CD4-positive, alpha-beta T cell treated with Interleukin-21 for 1 hour (primary cell): ENCODE measurements at regions not wholly inside any gene's neighbourhood (a gene's known extent, or its start where the extent isn't known, plus 50 kb on each side); places are given as distances from the start of the nearest gene placed in this dataset.
"Not testable (repeated sequence)": the region's sequence is repeated elsewhere in the genome, so short reads cannot be mapped to it uniquely, and the experiment has no call there.

ENCODE experiments used
- DNase-seq: peaks from one replicate; pipeline ENCODE4 v3.0.0-alpha.2; 2020

GRCh38 chr6:144936764-144937163 is 651.6 kb downstream of the UTRN start:
- DNase-seq: no peak

DNA sequence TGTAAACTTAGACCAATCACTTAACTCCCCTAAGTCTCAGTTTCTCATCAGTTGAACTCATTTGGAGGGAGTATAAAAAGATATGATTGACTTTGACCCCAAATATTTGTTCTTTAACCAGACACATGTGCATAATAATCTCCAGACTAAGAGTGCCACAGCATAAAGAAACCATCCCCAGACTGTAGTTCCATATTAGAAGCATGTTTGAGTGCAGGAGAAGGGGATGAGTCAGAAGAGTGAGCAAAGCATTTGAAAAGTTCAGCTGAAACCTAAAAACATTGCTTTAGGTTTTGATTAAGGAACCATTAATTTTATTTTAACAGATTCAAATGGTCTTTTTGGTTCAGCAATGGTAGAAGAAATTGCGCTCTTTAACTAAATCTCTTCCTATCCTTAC is 654.8 kb downstream of the UTRN start:
- no peak for DNase-seq

DNA sequence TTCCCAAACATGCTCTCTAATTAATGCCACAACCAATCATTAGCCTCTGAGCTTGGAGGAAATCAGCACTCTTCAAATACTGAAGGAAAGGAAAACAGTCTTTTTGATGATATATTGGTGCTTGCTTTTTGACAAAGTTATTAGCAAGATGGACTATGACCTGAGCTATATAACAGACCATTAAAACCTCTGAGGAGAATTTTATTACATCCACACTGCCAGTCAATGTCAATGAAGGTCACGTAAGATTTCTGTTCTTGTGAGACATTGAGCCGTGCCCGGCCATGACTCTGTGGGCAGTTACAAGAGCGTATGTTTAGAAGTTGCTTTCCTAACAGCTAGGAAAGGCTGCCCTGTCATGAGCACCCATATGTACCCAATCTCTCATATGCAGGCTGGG is 659.0 kb downstream of the UTRN start:
- DNase-seq: no peak

DNA sequence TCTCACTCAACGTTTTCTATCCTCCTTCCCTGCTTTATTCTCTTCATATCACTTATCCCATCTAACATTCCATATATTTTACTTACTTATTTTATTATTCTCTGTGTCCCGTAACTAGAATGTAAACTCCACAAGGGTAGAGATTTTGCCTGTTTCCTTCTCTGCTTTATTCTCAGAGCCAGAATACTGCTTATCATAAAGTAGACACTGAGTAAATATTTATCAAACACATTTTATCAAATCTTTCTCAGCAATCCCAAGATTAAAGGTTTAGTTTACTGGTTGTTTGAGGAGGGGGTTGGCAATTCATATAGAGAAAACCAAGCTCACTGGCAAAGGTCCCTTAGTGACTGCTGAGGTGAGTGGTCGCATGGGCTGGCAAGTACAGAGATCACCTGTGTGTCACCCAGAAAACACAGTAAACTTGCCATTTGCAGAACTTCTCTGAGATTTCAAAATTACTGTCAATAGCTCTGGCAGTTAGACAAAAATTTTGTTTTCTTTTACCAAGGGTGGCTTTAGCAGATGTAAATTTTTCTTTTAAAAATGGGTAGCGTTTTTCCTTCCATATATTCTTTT is 662.4 kb downstream of the UTRN start:
- DNase-seq: no peak

DNA sequence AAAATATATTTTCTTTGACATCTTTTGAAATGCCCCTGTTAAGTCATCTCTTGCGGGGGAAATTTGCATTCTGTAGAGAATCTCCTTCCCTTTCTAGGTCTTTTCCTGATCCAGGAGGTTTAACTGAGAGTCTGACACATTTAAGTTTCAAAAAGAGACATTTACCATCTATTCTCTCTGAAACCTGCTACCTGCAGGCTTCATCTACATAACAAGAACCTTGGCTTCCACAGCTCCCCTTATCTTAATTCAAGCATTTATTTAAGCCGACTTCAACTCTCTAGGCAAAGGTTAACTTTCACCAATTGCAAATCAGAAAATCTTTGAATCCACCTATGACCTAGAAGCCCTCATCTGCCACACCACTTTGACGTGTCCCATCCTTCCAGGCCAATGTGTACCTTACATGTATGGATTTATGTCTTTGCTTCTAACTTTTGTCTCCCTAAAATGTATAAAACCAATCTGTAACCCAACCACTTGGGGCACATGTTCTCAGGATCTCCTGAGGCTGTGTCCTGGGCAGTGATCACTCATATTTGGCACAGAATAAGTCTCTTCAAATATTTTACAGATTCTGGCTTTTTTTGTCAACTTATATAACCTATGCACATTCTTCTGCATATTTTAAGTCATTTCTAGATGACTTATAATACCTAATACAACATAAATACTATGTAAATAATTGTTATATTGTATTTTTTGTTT is 666.7 kb downstream of the UTRN start:
- no peak for DNase-seq

DNA sequence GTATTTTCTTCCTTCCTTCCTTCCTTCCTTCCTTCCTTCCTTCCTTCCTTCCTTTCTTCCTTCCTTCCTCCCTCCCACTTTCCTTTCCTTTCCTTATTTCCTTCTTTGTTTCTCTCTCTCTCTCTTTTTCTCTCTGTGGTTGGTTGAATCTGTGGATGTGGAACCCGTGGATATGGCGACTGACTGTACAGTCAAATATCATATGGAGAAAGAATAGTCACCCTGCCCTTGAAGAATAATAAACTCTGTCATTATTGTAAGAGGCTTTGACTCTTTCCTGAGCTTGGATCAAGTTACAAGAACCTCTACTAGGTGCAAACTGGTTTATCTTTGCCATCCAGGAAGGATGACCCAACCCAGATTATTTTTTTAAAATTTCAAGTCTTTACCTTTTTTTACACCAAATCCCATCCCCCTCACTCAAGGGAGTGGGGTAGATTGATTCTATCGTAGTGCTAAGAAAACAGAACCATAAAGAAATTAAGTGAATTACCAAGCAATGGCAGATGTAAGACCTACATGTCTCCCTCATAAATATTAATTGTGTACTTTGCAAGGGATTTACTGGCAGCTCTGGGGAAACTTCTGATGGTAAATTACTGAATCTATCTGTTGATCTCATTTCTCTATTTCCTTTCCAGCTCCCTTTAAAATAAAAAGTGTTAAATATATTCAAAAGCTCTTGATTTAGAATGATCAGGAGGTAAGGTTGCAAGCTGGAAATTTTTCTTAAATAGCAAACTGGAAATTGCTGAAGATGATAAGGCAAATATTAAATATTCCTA is 667.5 kb downstream of the UTRN start:
- no peak for DNase-seq

- DNase-seq: no peak
These were observed 668.6 kb downstream of the UTRN start for GRCh38 chr6:144953552-144954240.

- no peak for DNase-seq
These were observed 669.1 kb downstream of the UTRN start for GRCh38 chr6:144954241-144954556.

GRCh38 chr6:144955392-144955791 is 670.3 kb downstream of the UTRN start:
- no peak for DNase-seq

GRCh38 chr6:144955859-144956258 is 670.7 kb downstream of the UTRN start:
- DNase-seq: no peak

GRCh38 chr6:144956697-144957096 is 671.6 kb downstream of the UTRN start:
- not testable (repeated sequence) for DNase-seq

DNA sequence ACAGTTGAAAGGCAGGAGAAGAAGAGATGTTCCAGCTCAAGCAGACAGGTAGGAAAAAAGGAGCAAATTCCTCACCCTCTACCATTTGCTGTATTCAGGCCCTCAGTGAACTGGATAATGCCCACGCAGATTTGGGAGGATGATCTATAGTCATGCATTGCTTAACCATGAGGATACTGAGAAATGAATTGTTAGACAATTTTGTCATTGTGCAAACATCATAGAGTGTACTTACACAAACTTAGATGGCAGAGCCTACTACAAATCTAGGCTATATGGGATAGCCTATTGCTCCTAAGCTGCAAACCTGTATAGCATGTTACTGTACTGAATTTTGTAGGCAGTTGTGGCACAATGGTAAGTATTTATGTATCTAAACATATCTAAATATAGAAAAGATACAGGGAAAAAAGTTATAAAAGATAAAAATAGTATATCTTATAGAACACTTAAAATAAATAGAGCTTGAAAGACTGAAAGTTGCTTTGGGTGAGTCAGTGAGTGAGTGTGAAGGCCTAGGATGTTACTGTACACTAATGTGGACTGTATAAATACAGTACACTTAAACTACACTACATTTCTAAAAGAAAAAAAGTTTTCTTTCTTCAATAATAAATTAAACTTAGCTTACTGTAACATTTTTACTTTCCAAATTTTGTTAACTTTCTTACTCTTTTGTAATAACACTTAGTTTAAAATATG is 672.3 kb downstream of the UTRN start:
- DNase-seq: no peak

- no peak for DNase-seq
These were observed 684.0 kb downstream of the UTRN start for GRCh38 chr6:144969154-144969553.

DNA sequence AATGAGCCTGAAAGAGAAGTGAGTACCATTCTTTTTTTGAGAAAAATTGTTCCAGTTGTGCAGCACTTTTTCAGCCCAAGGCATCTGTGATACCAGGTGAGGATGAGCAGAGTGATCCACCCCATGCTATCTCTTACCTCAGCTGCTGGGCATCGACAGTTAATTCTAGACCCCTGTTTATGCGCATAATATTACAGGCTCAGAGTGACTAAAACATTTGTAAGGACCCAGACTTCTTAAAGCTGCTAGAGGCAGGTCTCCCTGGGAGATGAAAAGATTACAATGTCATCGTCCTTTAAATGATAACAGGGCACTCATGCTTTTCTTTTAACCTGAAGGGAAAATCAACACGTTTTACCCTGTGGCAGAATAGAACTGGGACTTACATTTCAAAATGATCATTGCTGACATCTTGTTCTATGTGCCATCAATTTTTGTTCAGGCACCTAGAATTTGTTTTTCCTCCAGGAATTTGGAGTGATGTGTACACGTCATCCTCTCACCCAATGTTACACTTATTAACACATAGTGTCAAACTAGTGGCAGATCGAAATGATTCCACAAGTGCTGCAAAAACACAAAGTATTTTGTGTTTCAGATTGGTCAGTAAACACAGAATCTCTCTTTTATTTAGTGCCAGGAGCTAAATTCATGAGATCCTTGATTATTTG is 684.6 kb downstream of the UTRN start:
- DNase-seq: no peak

GRCh38 chr6:144977250-144977864 is 692.2 kb downstream of the UTRN start:
- not testable (repeated sequence) for DNase-seq

DNA sequence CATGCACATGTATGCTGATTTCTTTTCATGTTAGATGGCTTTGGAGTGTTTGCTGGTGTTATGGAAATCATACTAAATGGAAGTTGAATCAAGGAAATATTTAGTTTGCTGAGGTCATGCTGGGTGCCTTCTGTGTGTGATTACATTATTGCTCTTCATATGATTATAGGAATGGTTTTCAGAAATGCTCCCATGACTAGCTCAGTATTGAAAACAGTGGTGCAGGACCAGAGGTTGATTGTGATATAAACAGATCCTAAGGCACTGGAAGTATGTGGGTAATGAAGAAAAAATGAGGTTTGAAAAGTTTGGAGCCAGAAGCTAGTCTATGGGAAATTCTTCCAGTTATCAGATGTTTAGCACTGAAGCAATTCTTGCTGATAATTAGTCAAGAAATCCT is 693.1 kb downstream of the UTRN start:
- DNase-seq: no peak

DNA sequence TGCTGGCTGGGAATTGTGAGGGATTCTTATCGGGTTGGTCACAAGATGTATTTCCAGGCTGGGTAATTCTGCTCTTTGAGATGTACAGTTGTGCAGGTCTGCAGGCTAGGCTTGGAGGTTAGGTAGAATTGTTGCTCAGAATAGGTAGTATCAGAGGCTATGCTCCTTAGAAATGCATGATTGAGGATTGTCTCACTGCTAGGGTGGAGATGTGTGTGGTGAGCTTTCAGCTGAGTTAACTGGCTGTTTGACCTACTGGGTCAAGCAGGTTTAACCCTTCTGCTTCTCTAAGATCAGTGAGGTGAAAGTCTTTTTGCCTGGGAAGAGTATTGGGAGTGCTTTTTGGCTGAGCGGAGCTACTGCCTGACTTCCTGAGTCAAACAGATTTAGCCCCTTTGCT is 701.1 kb downstream of the UTRN start:
- no peak for DNase-seq

GRCh38 chr6:144989319-144990107 is 704.4 kb downstream of the UTRN start:
- DNase-seq: no peak

- no peak for DNase-seq
These were observed 705.6 kb downstream of the UTRN start for GRCh38 chr6:144990784-144991183.

- no peak for DNase-seq
These were observed 708.7 kb downstream of the UTRN start for GRCh38 chr6:144993870-144994269.

DNA sequence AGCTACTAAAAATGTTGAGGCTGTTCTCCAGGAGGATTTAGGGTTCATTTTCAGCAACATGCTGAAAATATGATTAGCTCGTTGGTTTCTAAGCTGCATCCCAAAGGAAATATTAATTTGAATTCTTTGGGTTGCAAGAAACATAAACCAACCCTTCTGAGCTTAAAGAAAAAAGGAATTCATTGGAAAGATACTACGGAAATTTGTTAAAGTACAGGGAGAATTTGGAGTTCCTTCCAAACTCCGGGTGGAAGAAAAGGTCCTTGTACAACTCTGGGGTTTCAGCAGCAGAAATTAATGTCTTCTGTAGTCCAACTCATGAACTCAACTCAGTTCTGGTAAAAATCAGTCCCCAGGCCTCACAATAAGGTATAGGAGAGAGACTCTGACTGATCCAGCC is 712.9 kb downstream of the UTRN start:
- DNase-seq: no peak
